Pons (tissue), 1 donor: ENCODE measurements at regions not wholly inside any gene's neighbourhood (a gene's known extent, or its start where the extent isn't known, plus 50 kb on each side); places are given as distances from the start of the nearest gene placed in this dataset.
A peak's percentile ranks its signal among the peaks of the same experiment; 100 is the strongest.
"Not testable (repeated sequence)": the region's sequence is repeated elsewhere in the genome, so short reads cannot be mapped to it uniquely, and the experiment has no call there.

Experiments
- DNase-seq: peaks from one replicate; pipeline ENCODE4 v3.0.0-alpha.2; 2016; ENCODE audit warnings: low spot score

DNA sequence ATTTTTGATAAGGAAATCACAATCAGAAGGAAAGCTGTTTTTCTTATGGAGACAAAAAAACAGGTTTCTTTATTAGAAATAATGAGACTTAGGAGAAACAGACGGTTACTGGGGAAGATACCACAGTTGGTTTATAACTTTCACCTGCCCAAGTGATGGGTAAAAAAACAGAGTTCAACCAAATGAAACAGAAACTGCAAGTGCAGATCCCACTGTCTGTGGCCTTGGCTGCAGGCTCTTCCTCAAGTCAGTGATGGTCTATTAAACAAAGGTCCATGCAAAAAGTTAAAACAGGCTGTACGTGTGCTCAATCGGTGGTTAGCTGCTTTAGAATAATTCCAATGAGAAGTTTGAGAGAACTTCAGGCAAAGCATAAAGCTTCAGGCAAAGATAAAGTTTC, 112.1 kb upstream of the NEGR1 start:
- no peak for DNase-seq

- no peak for DNase-seq
These were observed 96.7 kb upstream of the NEGR1 start for GRCh38 chr1:72379072-72379471.

DNA sequence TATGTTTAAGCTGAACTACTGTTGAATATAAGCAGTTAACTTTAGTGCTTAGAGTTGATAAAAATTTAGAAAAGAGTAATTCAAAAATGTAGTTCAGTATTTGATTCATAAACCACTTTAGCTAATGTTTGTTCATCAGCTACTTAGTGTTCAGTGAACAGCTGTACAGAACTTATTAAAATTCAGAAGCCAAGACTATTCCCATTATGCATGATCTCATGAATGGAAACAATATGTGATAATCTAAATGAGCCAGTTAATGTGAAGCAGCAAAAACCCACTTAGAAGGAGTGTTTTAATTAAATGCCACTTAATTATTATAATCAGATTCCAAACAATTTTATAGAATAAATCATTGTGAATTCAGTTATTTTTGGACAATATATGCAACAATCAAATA, 92.9 kb upstream of the NEGR1 start:
- no peak for DNase-seq

DNA sequence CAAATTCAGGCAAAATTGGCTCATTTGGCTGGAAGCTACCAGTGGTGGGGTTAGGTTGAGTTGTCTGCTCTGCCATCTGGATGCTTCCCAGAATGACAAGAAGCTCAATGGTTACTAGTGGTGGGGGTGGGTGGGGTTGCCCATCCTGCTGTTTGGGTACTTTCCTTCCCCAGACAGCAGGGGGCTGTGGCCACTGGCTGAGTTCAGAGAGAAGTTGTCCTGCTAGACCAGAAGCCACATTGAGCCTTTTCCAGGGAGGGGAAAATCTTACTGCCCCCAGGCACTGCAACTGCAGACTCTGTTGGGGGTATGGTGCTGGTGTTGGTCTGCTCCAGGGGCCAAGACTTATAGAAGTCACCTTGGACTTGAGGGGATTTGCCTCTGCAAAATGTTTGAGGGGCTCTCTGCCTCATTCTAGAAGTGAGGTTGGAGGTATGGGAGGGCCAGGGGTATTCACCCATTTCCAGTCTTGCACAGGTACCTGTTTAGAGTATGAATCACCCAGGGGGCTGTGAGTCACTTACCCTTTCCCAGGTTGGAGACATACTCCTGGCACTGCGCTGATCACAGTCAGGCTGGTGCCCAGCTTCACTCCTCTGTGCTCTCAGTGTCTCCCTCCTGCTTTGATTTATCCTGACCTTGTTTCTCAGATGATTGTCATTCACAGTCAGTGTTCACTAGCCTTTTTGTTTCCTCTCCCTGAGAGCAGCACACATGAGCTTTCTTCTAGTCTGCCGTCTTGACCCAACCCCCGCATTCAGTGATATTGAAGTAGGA, 89.1 kb upstream of the NEGR1 start:
- peak; percentile 3 for DNase-seq

DNA sequence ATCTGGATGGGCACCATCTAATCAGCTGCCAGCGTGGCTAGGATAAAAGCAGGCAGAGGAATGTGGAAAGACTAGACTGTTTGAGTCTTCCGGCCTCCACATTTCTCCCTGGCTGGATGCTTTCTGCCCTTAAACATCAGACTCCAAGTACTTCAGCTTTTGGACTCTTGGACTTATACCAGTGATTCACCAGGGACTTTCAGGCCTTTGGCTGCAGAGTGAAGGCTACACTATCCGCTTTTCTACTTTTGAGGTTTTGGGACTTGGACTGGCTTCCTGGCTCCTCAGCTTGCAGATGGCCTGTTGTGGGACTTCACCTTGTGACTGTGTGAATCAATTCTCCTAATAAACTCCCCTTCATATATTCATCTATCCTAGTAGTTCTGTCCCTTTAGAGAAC, 88.5 kb upstream of the NEGR1 start:
- DNase-seq: not testable (repeated sequence)

GRCh38 chr1:72369069-72369757, 86.9 kb upstream of the NEGR1 start:
- no peak for DNase-seq

GRCh38 chr1:72366466-72366865, 84.1 kb upstream of the NEGR1 start:
- DNase-seq: no peak

- DNase-seq: no peak
These were observed 83.4 kb upstream of the NEGR1 start for GRCh38 chr1:72365693-72366092.

DNA sequence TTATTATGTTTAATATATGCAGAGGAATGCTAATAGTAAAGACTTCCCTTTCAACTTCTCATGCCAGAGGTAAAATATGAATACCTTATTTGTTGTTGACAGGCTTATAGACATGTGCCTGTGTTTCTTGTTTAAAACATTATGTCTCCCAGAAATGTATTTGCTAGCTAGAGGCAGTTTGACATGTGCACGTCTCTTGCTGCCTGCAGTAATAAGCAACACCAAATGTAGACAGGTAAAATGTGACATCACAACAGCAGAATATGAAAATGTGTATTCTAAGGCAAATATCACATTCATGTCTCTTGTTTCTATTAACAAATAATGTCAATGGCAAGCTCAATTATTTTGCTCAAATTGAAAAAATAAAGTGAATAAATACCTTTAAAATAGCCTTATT, 80.2 kb upstream of the NEGR1 start:
- no peak for DNase-seq

GRCh38 chr1:72357411-72357810, 75.1 kb upstream of the NEGR1 start:
- DNase-seq: peak; percentile 0

- DNase-seq: no peak
These were observed 73.6 kb upstream of the NEGR1 start for GRCh38 chr1:72355899-72356298.

- no peak for DNase-seq
These were observed 59.3 kb upstream of the NEGR1 start for GRCh38 chr1:72341661-72342060.

DNA sequence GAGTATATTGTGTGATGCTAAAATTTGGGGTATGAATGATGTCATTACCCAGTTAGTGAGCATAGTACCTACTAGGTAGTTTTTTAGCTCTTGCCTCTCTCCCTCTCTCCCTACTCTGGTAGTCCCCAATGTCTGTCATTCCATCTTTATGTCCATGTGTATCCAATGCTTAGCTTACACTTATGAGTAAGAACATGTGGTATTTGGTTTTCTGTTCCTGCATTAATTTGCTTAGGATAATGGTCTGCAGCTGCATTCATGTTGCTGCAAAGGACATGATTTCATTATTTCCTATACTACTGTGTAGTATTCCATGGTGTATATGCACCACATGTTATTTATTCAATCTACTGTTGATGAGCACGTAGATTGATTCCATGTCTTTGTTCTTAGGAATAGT, 54.4 kb upstream of the NEGR1 start:
- no peak for DNase-seq
